Panc1 (cell line): ENCODE measurements at regions not wholly inside any gene's neighbourhood (a gene's known extent, or its start where the extent isn't known, plus 50 kb on each side); places are given as distances from the start of the nearest gene placed in this dataset.

Source experiments
- POLR2AphosphoS5 ChIP-seq: IDR thresholded peaks from 2 replicates; pipeline ENCODE4 v1.6.1; 2012; ENCODE audit warnings: mild to moderate bottlenecking, low read depth, low read length, moderate library complexity
- SIN3A ChIP-seq: IDR thresholded peaks from 2 replicates; pipeline ENCODE4 v1.6.1; 2012; ENCODE audit warnings: low read depth, mild to moderate bottlenecking, low read length, moderate library complexity, borderline replicate concordance; ENCODE audit not compliant: insufficient read depth
- TF ChIP-seq, protein P1 (sequence below): fragments of 450-650 bp; IDR thresholded peaks from 2 replicates; pipeline ENCODE4 v1.5.1; 2017; ENCODE audit warnings: mild to moderate bottlenecking

DNA sequence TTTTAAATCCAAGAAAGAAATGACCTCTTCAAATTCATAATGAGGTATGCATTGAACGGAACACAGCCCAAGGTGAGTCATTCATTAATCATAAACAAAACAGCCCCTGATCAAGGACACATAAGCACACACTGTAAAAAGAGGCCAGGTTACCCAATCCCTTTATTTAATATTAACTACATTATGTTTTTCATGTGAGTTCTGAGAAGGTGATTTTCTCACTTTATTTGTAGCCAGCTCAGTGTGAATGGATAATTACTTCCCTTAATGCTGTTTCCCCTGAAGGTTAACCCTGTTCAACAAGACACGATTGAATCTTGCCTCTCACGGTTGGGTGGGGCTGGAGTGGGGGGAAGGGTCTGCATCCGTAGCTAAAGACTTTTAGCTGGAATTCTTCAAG is 257.3 kb upstream of the SALL1 start:
- TF ChIP-seq, protein P1, sequence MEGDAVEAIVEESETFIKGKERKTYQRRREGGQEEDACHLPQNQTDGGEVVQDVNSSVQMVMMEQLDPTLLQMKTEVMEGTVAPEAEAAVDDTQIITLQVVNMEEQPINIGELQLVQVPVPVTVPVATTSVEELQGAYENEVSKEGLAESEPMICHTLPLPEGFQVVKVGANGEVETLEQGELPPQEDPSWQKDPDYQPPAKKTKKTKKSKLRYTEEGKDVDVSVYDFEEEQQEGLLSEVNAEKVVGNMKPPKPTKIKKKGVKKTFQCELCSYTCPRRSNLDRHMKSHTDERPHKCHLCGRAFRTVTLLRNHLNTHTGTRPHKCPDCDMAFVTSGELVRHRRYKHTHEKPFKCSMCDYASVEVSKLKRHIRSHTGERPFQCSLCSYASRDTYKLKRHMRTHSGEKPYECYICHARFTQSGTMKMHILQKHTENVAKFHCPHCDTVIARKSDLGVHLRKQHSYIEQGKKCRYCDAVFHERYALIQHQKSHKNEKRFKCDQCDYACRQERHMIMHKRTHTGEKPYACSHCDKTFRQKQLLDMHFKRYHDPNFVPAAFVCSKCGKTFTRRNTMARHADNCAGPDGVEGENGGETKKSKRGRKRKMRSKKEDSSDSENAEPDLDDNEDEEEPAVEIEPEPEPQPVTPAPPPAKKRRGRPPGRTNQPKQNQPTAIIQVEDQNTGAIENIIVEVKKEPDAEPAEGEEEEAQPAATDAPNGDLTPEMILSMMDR, result no peak
- no peak for TF ChIP-seq SIN3A
- no peak for TF ChIP-seq POLR2AphosphoS5
